GM11168 (cell line): ENCODE measurements at regions not wholly inside any gene's neighbourhood (a gene's known extent, or its start where the extent isn't known, plus 50 kb on each side); places are given as distances from the start of the nearest gene placed in this dataset.

ENCODE experiments used
- in situ Hi-C: fragments of 300-500 bp; cut with MboI; formaldehyde crosslinking; loops from one replicate; pipeline ENCODE4 v1.12.0; 2022; ENCODE audit warnings: low sequenced_read_pairs; ENCODE audit not compliant: unreplicated experiment

GRCh38 chr3:68468695-68469375, 463.5 kb downstream of the TAFA4 start:
- in situ Hi-C loops: no loop called here

GRCh38 chr3:68467465-68467864, 464.9 kb downstream of the TAFA4 start:
- in situ Hi-C loops: no loop called here

GRCh38 chr3:68458581-68458980, 473.8 kb downstream of the TAFA4 start:
- in situ Hi-C loops: no loop called here

GRCh38 chr3:68448510-68449383, 483.6 kb downstream of the TAFA4 start:
- in situ Hi-C loops: no loop called here

GRCh38 chr3:68447885-68448284, 484.5 kb downstream of the TAFA4 start:
- in situ Hi-C loops: no loop called here

GRCh38 chr3:68441054-68441453, 491.3 kb downstream of the TAFA4 start:
- in situ Hi-C loops: no loop called here

- in situ Hi-C loops: no loop called here
Observed at GRCh38 chr3:68436619-68437401, 495.5 kb downstream of the TAFA4 start.

- in situ Hi-C loops: no loop called here
Observed at GRCh38 chr3:68428495-68428894, 503.9 kb downstream of the TAFA4 start.

- in situ Hi-C loops: no loop called here
Observed at GRCh38 chr3:68424796-68425460, 507.4 kb downstream of the TAFA4 start.

- in situ Hi-C loops: no loop called here
Observed at GRCh38 chr3:68408626-68409025, 523.7 kb downstream of the TAFA4 start.

GRCh38 chr3:68403741-68404140, 528.6 kb downstream of the TAFA4 start:
- in situ Hi-C loops: no loop called here

- in situ Hi-C loops: no loop called here
Observed at GRCh38 chr3:68402235-68402918, 530.0 kb downstream of the TAFA4 start.

- in situ Hi-C loops: no loop called here
Observed at GRCh38 chr3:68378631-68379030, 553.7 kb downstream of the TAFA4 start.

GRCh38 chr3:68373727-68374126, 558.6 kb downstream of the TAFA4 start:
- in situ Hi-C loops: no loop called here

GRCh38 chr3:68363796-68364195, 568.6 kb downstream of the TAFA4 start:
- in situ Hi-C loops: no loop called here

- in situ Hi-C loops: no loop called here
Observed at GRCh38 chr3:68360492-68360891, 571.9 kb downstream of the TAFA4 start.

- in situ Hi-C loops: no loop called here
Observed at GRCh38 chr3:68345781-68346180, 586.6 kb downstream of the TAFA4 start.

GRCh38 chr3:68342426-68342825, 589.9 kb downstream of the TAFA4 start:
- in situ Hi-C loops: no loop called here

- in situ Hi-C loops: no loop called here
Observed at GRCh38 chr3:68336042-68336441, 596.3 kb downstream of the TAFA4 start.
